Middle frontal gyrus (tissue), 1 donor: ENCODE measurements at regions not wholly inside any gene's neighbourhood (a gene's known extent, or its start where the extent isn't known, plus 50 kb on each side); places are given as distances from the start of the nearest gene placed in this dataset.

Source experiments
- DNase-seq: peaks from one replicate; pipeline ENCODE4 v3.0.0-alpha.2; 2015; ENCODE audit warnings: low spot score; ENCODE audit errors: extremely low spot score

DNA sequence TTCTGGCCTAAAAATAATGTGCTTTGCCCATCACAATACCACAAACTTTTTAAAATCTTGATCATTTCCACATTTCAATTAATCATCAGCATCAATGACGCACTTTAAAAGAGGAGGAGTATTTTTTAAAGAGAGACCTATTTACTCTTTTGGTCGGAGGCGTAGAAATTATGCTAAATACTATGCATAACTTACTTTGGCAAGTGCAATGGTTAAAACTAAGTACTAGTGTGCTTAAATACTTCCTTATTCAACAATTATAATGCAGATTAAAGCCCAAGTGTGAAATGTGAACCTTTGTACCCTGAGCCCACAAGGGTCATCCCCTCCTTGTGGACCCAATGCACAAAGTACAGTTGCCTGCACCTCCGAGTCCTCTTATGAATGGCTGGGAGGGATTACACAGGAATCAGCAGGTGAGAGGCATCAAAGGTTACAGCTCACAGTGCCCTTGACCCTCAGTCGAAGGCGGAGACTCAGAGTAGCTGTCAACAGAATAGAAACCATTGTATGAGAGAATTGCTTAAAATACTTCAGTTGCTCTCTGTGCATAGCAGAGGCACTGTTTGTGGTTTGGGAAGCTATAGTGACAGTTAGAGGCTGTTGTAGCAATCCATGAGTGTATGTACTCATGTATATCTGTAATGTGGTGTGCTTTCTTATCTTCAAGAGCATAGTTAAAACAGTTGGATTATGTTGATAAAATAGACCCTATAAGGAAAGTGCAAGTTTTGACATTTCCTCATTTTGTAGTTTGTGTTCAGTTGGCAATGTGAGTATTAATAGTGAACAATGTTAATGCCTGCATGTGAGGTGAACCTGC lies 151.7 kb upstream of the ITGA4 start:
- no peak for DNase-seq

DNA sequence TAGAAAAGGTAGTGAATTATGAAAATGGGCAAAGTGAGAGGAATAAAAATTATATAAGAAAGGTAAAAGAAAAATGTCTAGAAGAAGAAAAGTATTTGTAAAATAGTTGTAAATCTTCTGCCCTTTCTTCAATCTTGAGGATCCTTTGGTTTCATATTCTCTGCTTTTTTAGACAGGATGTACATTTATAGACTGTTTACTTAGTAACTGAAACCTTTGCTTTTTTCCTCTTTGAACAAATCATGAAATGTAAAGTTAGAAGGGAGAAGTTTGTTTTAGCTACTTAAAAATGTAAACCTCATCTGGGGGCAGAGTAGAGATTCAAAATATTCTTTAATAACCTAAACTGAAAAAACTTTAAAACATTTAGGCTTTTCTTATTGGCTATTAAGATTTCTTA lies 150.4 kb upstream of the ITGA4 start:
- no peak for DNase-seq

DNA sequence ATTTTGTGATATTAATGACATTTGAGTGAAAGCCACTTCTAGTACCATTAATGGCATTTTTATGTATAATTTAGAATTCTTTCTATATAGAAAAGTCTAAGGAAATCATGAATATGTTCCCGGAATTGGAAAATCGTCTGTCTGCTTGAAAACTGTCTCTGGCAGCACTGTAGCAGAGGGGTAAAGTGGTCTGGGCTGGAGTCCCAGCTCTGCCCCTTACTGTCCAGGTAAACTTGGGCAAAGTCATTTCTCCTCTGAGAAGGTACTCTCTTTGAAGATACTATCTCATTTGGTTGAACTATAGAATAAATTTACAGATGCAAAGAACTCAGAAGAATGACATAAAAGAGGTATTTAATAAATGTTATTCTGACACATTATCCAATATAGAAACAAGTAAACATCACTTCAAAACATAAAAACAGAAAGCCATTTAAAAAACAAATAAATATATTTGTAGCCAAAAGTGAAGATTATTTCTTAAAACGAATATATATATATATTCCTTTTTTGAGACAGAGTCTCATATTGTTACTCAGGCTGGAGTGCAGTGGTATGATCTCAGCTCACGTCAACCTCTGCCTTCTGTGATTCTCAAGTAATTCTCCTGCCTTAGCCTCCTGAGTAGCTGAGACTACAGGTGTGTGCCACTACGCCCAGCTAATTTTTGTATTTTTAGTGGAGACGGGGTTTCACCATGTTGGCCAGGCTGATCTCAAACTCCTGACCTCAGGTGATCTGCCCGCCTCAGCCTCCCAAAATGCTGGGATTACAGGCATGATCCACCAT lies 149.8 kb upstream of the ITGA4 start:
- no peak for DNase-seq

DNA sequence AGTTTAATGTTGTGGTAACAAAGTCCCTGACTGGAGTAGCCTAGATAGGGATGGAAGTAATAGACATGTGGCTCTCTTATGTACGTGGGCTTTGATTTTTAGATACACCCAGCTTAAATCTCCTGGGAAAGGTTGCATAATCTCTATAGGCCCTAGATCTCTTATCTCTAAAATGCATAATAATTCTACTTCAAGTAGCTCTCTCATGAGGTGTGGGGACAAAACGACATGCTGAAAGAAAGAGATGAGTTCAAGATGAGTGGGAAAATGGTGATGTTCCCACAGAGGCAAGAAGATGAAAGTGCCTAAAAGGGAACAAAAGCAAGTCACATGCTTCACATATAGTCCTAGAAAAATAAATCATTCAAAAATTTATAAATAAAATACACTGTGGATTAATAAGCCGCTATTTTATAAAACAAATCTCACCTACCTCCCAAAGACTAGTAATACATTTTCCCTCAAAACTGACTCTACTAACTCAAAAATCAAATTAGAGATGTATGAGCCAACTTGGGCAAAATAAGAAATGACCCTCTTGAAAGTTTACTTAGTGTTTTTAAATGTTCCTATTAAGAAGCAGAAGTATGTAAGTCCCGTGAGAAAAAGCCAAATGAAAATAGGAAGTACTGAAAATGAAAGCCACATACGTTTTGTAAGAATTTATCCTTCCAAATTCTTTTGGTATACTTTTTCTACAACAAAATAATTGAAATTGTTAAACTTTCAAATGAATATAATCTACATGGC lies 148.2 kb upstream of the ITGA4 start:
- DNase-seq, result no peak

DNA sequence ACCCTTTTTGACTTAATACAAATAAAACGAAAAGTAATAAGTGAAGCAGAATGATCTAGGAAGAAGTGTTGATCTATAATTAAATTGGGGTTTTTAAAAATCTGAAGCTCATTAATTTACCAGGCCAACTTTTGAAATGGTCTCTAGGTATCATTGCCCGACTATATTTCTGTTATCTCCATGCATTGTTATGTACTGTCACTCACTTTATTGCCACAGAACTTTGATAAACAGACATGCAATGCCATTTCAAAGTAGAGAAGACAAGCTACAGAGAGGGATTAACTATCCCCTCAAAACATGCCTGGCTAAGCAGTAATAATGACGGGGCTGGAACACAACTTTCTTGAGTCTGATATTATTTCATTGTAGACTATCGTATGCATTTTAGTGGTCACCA lies 147.6 kb upstream of the ITGA4 start:
- DNase-seq, result no peak

DNA sequence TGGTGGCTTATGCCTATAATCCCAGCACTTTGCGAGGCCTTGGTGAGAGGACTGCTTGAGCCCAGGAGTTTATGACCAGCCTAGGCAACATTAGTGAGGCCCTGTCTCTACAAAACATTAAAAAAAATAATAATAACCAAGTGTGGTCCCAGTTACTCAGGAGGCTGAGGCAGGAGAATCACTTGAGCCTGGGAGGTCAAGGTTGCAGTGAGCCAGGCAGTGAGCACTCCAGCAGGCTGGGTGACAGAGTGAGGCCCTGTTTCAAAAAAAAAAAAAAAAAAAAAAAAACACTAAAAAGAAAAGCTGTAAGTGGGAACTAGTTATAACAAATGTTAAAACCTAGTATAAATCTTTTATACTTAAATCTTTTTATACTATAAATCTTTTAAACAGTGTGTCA lies 146.2 kb upstream of the ITGA4 start:
- no peak for DNase-seq

DNA sequence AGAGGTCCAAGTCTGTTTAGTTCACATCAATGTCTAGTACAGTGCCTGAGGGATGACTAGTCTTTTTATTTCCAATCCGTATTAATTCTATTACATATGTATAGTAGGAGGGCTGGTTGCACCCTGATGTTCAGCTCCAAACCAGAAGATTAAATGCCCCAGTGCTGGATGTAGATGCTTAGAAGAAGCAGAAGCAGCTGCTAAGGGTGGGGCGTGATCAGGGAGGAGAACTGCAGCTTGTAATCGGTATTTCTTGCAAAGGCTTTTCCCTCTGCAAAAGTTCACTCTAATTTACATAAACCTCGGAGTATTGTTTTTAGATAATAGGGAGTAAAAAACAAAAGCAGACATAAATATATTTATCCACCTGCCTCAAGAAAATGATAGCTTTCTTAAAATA lies 145.3 kb upstream of the ITGA4 start:
- no peak for DNase-seq

DNA sequence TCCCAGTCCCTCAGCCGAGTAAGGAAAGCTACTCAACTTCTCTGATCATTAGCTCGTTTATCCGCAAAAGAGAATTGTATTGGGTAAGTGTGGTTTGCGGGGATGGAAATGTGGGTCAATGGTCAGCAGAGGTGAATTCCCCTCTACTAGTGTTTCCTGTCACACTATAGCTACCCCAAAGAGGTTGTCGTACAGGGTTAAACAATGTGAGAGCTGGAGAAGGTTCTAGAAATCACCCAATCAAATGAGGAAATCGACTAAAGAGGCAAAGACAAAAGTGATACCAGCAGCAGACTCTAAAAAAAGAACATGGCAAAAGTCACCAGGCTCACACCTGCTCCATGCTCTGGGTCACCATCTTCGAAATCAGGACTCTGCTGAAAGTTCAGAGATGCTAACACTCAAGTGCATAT lies 144.7 kb upstream of the ITGA4 start:
- no peak for DNase-seq

DNA sequence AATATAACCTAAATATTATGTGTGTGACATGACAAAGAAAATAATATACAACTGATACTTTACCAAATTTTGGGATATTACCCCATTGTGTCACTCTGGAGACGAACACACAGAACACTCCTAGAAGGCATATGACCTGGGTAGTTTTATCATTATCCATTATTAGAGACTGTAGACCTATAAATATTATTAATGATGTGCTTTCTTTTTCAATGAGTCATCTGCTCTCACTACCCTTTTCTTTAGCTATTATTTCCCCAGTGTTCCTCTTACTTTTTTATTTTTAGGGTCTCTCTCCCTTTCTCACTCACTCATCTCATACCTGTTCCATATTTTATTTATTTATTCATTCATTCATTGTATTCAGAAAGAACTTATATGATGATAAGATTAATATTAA lies 143.3 kb upstream of the ITGA4 start:
- no peak for DNase-seq

DNA sequence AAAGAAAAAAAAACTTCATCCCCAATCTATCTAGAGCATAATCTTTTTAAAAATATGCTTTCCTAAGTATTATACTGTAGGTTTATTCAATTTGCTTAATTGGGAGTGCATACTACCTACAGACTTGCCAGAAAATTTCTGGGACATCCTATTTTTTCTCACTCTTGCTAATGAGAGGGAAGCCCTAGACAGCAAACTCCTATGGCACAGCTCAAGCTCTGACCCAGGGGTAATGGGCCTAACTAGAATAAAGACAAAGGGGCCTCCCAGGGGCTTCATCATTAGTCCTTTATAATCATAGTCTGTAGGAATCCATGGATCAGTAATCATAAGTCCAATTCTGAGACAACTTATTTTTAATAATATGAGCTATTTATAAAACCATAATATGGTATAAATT lies 142.6 kb upstream of the ITGA4 start:
- no peak for DNase-seq

DNA sequence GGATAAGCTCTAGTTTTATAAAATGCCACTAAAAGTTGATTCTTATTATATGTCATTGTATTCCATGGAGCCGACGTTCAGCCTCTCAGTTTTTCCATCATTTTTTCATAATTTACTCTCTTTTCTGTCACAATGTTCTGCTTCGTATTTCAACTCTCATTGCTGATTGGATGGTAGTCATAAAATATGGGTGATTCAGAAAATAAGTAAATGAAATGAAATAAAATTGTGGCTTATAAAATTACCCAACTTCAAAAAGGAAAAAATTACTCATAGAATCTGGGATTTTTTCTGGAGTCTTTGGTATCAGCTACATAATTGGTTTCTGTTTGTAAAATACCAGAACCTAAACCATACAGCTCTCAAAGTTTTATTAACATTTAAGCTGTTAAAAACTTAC lies 139.7 kb upstream of the ITGA4 start:
- no peak for DNase-seq

DNA sequence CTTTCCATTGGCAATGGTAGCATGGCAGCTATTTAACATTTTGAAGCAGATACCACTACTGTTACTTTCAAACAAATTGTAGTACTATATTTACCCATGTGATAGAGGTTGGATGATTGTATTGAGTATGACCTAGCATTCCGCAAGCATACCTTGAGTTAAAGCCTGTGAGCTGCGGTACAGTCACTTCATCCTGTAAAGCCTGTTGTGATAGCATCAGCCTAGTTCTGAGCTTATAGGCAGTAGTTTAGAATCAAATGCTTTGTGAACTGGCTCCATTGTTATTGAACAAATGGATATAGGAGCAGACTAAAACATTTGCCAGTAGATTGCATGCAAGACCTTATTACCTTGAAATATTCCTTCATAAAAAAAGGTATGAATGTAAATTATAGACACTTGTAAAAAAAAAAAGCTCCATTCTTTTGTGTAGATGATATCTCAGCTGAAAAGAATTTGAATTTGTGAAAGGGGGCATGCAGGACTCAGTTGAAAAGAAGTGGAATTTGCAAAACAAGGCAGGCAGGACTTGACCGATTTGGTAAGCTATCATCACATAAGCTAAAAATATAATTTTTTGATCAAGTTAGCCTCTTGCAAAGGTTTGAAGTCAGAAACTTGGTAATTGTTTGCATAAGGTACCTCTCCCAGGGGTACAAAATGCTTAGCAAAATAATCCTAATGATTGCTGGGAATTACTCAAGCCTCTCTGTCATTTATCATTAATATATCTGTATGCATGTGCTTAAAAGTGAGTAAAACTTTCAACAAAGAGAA lies 138.5 kb upstream of the ITGA4 start:
- no peak for DNase-seq

DNA sequence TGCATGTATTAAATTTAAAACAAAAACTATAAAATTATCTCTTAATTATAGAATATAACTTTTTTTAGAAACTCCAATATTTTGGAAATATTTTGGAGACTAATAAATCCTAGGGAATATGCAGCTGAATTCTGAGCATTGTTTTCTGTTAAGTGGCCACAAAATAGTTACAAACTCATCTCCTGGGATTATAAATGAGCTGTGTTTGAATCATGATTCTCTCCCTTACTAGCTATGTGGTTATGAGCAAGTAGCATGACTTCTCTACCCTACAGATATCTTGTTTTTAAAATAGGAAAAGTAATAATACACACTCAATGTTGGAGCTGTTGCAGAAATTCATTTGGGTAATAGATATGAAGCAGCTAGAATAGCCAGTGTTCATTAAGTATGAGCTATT lies 137.9 kb upstream of the ITGA4 start:
- DNase-seq, result no peak

DNA sequence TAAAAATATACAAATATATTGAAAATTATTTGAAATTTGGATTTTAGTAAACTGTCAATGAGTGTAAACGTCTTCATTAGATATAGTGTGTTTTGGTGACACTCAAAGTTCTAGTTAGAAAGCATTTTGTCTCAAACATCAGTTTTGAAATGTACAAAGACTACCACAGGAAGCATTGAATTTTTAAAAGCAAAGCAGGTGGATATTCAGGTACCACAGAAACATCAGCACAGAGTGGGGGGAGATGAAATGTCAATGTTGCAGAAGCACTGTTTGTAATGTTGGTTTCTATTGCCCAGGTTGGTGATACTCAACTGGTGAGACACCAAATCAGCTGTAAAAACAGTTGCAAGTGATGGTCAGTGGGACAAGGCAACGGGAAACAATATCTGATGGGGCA lies 136.5 kb upstream of the ITGA4 start:
- no peak for DNase-seq

DNA sequence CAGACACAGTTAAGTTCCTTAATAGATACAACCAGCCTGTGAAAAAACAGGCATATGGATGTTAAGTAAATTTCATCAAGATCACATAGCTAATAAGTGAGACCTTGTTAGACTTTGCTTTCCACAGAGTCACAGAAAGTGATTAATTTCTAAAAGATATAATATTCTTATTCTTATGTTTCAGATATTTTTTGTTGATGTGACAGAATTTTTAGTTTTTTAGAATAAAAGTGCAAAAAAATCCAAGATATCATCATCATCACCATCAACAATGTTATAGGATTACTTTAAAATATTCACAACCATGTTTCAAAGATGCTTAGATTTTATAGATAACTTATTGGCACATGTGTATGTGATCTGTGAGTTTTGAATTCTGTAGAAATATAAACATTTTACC lies 132.3 kb upstream of the ITGA4 start:
- DNase-seq, result no peak

DNA sequence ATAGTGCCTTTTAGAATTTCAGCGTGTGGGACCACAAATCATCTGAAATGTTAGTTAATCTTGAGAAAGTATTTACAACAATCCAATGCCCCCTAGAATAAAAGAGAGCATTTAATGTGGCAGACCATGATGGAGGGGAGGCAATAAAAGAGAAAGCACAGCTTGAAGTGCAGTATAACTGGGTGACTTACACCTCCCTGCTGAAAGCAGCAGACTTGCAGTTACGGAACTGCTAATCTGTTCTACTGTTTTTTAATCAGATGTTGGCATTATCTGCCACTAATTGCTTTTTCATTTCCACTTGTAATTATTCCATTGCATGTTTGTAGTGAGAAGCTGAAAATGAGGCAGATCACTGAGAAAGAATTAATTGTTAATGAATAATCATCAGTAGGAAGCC lies 130.5 kb upstream of the ITGA4 start:
- DNase-seq, result no peak

DNA sequence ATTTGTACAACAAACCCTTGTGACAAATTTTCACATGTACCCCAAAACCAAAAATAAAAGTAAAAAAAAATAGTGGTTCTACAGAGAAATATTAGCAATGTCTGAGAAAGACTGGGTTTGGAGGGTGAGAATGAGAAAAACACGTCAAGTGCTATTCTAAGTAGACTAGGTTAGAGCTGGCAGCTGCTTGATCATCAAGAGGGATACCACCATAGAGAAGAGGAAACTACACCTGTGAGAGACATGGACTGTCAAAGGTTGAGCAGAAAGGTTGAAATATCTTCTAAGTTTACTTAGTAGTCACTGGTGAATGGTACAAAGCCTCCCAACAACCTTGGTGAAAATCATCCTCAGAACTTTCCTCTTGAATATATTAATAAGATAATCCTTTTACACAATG lies 126.9 kb upstream of the ITGA4 start:
- DNase-seq, result no peak

DNA sequence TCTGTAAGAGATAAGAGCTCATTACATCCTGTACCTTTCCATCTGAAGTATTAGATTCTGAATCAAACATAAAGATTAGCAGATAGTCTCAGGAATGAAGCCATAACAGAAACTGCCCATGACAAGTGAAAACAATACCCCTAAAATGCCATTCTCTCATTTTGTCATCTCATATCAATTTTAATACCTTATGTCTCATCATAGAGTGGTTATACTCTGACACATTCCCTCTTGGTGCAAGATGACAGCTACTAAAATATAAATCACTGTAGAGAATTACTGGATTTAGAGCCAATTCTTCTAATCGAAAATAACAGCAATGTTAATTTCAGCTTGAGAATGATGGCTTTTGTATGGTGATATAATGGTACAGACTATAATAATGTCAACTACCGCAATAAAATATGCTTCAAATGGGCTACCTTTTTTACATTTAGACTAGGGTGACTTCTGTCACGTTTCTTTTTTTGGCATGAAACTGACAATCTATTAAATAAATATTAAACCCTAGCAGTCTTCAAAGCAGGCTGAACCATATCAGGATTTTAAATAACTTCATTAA lies 125.1 kb upstream of the ITGA4 start:
- no peak for DNase-seq

DNA sequence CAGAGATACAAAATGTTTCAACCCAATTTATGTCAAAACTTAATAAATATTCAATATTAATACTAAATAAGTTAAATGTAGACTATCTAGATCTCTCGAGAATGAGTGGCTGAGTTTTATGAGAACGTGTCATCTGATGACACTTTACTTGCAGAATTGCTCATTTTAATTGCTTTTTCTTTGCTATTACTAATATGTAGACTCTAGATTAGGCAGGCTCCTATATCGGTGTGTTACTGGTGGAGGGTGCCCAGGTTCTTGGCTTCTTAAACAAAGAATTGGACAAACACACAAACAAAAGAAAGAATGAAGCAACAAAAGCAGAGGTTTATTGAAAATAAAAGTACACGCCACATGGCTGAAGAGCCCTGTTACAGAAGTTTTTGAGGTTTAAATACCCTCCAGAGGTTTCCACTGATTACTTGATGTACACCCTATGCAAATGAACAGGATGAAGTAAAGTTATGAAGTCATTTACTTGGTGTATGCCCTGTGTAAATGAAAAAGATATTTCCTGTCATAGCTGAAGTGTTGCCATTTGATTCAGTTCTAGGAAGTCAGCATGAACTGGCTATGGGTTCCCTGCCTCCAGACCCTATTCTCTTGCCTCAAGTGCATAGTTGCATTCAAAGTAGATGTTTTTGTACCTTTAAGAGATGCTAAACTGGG lies 122.9 kb upstream of the ITGA4 start:
- DNase-seq, result no peak

DNA sequence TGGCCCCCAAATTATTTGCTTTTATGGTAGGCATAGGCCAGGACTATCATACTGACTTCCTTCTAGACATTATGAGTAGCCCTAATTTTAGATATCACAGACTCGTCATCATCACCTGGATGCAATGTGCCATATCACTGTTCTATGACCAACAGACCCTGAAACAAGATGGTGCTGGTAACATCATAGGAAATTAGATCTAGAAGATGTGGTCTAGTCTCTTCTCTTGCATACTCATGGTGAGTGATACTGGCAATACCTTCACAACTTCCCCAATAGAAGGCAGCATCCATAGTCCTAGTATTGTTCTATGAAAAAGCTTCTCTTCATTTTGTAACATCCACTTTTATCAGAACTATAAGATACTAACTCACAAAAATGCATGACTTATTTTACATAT lies 116.3 kb upstream of the ITGA4 start:
- no peak for DNase-seq
